Stimulated activated CD4-positive, alpha-beta T cell treated with anti-CD3 and anti-CD28 coated beads, Interleukin-1b, Interleukin-23, amount 100 ng/mL, for 4 hours (primary cell): ENCODE measurements at regions not wholly inside any gene's neighbourhood (a gene's known extent, or its start where the extent isn't known, plus 50 kb on each side); places are given as distances from the start of the nearest gene placed in this dataset.

Experiments
- DNase-seq, 2 donors: peaks; one replicate each; pipeline ENCODE4 v3.0.0-alpha.2; 2020; ENCODE audit warnings: low read depth in 2 of 2

DNA sequence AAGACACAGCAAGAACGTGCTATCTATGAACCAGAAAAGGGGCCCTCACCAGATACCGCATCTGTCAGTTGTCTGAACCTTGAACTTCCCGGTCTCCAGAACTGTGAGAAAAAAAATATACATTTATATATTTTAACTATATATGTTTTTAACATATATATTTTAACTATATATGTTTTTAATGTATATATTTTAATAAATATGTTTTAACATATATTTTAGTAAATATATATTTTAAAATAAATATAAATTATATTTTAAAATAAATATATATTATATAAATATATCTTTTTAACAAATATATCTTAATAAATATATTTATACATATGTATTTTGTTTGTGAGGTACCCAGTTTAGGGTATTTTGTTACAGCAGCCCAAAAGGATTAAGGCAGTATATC is 958.2 kb upstream of the AUTS2 start:
- no peak for DNase-seq

DNA sequence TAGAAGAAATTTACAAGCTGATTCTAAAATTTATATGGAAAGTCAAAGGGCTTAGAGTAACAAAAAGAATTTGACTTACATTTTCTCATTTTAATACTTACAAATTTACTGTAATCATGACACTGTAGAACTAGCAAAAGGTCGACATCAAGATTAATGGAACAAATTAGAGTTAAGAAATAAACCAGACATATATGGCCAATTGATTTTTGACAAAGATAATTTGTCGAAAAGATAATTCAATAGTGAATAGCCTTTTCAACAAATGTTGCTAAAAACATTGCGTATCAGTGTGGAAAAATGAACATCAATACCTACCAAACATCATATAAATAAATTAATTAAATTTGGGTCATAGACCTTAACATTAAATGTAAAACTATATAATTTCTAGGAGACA is 955.5 kb upstream of the AUTS2 start:
- no peak for DNase-seq

DNA sequence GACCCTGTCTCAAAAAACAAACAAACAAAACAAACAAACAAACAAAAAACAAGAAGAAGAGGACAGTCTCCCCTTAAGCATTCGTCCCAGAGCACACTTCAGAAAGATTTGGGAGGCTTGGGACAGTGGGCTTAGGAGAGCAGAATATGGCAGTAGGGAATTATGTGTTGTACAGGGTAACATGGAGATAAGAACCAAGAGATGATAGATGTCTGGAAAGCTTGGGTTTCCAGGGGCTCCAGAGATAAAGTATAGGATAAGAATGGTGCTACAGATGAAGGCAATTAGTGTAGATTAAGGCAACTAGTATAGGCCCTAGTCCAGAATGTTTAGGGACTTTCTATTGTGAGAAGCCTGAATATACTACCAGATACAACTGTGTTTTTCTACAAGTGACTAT is 934.9 kb upstream of the AUTS2 start:
- DNase-seq: no peak

DNA sequence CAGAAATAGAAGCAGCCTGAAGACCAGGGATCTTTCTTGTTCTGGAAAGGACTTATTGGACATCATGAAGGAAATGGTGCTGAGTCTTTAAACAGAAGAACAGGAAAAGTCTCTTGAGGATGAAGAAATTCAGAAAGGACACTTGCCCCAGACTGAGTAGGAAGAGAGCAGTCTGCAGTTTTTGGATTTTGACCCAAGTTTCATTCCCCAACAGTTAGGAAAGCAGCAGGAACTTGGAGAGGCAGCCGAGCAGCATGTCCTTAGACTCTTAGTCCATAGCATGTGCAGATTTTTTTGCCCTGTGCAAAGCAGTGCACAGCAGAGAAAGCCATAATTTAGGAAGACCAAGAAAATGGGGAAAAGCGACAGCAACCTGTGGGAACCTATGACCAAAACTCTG is 927.2 kb upstream of the AUTS2 start:
- no peak for DNase-seq

DNA sequence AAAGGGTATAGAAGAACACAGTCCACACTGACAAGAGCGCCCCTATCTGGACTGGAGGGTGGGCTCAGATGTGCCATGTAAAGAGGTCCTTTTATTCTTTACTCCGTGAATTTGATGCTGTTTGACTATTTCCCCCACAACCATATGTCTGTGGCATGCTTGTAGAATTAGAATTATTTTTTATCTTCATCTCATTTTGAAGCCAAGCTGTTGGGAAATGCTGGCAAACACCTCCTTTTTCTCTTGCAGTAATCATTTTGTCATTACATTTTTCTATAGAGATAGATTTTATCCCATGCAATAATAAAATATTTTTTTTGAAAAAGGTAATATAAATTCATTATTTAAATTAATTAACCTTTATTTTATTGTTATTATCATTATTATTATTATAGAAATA is 926.6 kb upstream of the AUTS2 start:
- no peak for DNase-seq

DNA sequence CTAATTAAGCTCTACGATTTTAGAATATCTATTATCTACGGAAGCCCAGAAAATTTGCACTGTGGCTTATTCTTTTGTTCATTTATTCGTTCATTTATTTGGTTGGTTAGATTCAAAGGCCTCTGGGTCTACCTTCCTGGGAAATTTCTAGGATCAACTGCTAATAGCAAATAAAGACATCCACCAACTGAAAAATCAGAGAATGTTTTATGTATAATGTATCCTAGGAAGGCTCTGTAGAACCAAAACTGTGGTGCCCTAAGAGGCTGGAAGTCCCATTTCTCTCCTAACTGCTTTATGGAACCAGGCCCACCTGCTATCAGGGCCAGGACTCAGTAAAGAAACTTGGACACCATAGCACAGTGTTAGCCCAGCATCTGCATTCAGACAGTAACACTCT is 923.4 kb upstream of the AUTS2 start:
- DNase-seq: no peak

DNA sequence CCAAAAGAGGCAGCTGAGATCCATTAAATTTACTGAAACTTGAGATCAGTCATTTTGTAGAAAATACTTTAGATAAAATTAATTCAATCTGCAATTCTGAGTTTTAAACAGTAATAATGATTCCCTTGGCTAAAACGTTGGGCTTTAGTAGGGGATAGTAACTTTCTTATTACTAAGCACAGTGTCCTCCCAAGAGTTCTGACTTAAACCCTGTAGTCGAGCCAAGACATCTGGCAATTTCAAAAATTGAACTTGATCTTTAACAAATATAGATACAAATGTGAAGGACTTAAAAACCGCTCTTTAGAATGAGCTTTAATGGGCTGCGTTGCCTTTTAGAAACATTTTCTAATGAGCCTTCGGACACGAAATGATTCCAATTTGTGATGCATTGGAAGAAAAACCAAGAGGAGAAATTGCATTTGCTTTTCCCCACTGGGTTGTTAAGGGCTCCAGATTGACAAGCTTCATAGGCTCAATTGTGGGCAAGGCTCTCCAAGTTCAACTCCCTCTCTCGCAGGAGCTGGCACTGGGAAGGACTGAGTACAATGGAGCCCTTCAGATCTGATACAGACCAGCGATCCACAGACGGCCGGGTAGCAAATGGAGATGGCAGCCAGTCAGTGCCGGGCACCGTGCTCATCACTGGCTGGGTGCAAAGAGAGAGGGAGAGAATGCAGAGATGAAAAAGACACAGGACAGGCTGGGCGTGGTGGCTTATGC is 921.3 kb upstream of the AUTS2 start:
- DNase-seq: no peak

DNA sequence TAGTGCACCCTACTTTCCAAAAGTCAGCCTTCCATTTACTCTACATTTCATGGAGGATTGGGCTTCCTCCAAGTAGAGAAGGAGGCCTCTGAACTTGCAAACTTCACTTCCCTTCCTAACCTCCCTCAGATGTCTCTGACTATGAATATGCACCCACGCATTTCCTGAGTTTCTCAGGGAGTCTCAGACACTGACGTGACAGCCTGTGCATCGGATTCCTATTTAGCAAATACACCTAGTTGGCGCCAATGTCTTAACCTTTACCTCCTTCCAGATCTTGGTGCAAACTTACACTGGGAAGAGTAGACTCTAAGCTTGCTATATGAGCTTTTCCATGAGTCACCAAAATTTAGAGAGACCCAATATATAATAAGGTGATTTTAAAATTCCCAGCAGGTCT is 920.1 kb upstream of the AUTS2 start:
- DNase-seq: no peak

DNA sequence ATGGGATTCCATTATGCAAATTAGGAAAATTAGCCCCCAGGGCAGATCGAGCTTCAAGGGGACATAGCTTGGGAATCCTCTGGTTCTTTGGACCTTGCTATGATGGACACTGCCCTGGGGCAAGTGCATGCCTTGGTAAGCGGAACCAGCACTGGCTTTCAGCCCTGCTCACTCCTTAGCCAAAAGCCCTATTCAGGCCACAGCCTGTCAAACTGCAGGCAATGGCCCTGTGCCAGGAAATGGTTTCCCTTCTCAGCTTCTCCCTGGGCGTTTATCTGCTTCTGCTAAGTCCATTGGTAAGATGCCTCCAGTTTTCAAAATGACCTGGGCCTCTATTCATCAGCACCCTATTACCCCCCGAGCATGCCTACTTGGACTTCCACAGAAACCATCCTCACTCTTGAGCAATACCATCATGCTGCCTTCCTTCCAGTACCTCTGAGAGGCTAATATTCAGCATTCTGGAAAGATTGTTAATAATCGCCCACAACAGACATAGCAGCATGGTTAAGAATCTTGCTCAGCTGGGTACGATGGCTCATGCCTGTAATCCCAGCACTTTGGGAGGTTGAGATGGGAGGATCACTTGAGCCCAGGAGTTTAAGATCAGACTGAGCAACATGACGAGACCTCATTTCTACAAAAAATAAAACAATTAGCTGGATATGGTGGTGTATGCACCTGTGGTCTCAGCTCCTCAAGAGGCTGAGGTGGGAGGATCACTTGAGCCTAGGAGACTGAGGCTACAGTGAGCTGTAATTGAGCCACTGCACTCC is 918.6 kb upstream of the AUTS2 start:
- no peak for DNase-seq

DNA sequence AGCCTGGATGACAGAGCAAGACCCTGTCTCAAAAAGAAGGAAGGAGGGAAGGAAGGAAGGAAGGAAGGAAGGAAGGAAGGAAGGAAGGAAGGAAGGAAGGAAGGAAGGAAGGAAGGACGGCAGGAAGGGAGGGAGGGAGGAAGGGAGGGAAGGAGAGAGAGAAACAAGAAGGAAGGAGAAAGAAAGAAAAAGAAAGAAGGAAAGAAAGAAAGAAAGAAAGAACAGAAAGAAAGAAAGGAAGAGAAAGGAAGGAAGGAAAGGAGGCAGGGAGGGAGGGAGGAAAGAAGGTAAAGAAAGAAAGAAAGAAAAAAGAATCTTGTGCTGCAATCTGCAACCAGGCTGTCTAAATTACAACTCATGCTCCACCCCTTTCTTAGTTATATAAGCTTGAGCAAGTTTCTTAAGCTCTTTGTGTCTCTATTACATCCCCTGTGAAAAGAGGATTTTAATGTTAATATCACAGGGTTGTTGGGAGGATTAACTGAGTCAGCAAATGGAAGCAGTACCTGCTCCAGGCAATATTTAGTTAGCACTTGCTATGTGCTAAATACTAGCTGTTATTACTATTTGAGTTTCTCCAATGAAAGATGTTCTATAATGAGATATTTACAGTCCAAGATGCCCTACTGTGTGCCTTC is 917.9 kb upstream of the AUTS2 start:
- DNase-seq: no peak

DNA sequence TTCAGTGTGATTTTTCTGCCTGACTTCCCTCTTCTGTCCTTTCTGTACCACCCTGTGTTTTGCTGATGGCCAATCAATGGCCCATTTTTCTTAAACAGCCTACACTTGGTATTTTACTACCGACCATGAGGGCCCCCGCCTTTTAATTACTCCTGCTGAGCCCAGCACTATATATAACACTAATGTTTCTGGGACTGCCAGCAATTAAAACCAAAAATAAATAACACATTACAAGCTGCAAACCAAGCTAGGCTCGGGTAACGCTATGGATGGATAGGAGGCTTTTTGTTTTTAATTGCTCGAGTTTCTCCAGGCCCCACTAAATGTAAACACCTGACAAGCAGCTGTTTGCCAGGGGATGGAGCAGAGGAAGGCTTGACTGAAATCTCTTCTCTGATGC is 915.4 kb upstream of the AUTS2 start:
- no peak for DNase-seq

DNA sequence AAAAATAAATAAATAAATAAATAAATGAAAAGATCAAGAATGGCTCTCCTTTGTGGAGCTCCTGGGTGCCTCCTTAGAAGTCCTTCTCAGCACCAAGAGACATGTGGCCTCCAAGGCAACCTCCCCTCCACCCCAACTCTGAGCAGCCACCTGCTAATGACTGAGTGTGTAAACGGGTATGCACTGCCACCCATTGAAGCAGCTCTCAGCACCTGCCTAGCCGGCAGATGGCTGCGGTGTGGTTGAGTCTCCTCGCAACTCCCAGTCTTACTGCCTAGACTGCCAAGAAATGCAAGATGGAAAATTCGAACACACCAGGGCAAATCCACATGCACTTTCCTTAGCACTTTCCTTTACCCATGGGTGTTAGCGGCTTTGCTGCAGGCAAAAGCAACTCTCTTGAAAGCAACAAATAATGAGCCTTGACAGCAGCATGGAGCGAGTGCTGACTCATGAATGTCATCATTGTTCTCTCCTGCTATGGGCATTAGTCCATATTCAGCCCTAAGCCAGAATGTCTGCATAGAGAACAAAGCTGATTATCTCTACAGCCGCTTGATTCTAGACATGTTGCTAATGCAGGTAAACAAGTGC is 913.9 kb upstream of the AUTS2 start:
- no peak for DNase-seq

DNA sequence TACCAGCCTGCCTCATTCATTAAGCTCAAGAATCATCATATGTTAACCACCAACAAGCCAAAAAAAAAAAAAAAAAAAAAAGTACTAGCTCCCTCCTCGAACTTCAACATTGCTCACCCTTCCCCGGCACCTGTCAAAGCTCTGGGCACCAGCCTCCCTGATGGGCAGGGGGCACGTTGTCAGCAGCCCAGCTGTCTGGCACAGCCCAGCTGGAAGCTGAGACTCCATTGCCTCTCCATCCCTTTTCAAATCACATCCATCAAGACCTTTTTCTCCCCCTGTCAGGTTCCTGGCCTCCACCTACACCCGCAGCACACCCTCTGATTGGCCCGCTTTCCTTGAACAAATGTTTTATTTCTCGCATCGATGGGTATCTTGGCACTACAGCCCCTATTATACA is 913.3 kb upstream of the AUTS2 start:
- no peak for DNase-seq

DNA sequence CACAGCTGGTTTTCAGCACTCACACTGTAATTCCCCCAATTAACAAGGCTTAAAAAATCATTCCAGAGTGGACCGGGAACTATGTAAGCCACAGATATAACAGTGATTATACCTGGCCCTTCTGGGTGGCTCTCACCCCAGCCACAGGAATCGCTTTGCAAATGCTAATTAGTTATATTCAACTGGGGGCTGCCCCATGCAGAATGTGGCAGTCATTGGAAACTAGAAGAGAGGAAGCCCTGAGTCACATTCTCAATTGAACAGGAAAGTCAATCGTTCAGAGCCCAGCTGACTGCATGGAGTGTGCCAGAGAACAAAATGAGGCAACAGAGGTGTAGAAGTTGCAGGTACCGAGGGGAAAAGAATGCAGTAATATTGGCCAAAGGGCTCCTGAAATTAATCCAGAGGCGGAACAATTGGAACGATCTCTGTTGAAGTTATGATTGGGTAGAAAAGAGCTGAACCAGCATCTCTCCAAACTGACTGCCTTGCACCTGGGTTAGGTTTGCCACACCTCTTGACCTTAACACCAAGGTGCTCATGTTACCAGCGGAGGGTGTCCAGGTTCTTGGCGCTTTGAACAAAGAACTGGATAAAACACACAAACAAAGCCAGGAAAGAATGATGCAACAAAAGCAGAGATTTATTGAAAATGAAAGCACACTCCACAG is 909.7 kb upstream of the AUTS2 start:
- no peak for DNase-seq

DNA sequence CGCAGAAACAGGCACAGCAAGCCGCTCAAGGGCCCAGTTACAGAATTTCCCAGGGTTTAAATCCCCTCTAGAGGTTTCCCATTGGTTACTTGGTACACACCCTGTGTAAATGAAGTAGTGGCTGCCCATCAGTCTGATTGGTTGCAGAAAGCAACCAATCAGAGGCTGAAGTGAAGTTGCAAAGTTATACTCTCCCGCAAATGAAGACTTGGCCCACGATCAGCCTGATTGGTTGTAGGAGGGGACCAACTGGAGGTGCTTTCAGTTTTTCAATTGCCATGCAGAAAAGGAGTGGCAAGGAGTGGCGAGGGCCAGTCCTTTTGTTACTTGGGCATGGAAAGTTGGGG is 909.2 kb upstream of the AUTS2 start:
- DNase-seq: no peak

DNA sequence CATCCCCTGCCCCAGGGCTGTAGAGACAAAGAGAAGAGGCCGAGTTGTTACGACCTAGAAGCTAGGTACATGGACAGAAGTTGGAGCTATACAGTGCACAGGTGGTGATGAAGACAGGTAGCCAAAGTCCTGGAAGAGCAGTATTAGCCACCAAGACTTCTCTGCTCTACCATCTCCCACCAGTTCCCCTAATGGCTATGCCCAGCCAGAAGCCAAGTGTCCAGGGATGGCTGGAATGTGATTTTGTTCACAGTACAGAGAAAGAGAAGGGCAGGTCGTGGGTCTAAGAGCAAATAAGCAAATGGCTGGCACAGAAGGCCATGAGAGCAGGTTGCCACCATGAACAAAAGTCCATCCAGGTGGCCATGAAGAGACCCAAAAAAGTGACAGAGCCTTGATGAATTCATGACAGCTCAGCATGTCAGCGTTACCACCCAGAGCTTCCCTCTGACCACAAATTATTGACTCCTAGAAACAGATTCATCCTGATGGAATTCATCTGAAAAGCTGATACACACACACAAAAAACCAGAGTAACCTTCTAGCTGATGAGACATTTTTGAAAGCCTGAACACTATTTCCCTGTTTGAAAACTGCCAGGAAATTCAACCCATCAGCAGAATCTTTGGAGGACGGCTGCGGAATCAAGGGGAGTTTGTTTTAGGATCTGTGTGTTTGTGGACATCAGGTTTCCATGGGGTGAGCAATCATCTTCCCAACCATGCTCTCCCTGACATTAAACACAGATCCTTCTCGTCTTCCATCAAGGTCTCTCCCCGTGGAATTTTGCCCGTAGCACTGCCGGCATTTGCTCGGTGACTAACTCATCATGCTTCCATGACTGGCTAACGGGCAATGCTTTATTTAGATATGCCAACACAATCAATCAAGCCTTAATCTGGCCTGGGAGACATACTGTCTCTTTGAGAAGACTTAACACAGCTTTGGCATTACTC is 906.7 kb upstream of the AUTS2 start:
- DNase-seq: no peak

DNA sequence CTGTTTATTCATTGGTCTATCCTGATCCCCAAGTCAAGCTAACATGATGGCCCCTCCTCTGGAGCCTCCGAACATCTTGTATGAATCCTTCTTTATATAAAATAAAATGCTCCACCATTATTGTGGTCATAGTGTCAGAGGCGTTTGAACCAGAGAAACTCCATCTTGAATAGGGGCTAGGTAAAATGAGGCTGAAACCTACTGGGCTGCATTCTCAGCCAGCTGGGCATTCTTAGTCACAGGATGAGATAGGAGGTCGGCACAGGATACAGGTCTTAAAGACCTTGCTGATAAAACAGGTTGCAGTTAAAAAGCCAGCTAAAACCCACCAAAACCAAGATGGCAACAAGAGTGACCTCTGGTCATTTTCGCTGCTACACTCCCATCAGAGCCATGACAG is 905.8 kb upstream of the AUTS2 start:
- no peak for DNase-seq

DNA sequence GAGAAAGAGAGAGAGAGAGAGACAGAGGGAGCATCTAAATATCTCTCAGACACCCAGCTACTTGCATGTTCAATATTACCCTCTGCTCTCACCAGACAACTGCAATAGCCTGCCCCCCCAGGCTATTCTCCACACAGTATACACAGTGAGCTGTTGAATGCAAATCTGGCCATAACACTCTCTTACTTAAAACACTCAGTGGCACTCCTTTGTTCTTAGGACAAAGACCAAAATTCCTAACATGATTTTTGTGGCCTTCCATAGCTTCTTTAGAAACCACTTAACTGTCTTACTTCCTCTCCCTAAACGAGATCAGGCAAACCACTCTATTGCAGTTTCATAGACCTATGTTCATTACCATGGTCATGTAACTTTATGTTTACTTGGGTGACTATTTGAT is 903.6 kb upstream of the AUTS2 start:
- no peak for DNase-seq

DNA sequence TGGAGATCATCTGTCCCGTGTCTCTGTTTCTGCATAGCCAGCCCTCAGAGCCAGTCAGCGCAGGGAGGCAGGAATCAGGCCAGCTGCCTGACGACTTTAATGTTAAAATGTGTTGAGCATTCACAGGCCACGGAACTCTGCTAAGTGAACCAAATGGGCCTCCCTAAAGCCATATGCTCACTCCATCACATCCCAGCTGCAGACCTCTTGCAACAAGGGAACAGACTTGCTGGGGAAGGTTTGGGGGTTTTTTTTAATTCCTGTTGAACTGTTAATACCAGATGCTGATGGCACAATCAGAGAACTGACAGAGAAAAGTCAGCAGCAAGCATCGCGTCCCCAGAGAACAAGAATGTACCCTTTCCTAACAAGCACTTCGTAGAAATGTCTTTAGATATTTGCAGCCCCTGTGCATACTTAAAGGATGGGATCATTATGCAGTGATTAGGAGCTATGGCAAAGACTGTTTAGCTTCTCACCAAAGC is 900.4 kb upstream of the AUTS2 start:
- no peak for DNase-seq

DNA sequence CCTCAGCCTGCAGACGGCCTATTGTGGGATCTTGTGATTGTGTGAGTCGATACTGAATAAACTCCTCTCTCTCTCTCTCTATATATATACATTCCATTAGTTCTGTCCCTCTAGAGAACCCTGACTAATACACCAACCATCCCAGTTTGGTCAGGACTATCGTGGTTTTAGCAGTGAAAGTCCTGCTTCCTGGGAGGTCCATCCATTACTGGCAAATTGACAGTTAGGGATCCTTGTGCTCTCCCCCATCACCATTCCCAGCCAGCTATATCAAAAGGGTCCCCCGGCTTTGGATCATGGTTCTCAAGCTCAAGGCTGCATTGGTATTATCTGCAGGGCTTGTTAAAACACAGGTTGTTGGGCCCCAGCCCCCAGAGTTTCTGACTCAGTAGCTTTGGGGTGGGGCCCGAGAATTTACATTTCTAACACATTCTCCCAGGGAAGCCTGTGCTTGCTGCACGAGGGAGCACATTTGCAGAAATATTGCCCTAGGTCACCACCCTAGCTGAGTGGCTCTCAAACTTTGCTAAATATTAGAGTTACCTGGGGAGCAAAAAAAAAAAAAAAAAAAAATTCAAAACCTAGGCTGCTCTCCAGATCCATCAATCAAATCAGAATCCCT is 899.1 kb upstream of the AUTS2 start:
- DNase-seq: no peak

DNA sequence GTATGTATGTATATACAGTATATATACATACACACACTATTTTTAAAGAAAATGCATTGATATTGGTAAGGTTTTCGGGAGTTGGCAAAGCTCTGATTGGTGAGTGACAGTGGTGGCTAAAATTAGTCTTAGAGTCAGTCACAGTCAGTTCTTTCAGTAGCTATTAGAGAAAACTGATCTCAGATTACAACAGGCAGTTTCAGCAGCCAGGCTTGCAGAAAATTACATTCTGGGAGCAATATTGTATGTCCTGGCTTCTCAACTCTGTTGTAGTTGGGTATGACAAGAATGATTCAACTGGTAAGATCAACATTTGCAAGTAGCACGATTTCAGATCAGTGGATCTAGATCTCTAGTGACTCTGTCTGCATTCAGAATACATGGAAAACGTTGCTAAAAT is 897.9 kb upstream of the AUTS2 start:
- DNase-seq: no peak
